ENCODE measurements at regions not wholly inside any gene's neighbourhood (a gene's known extent, or its start where the extent isn't known, plus 50 kb on each side); places are given as distances from the start of the nearest gene placed in this dataset.

- DNase-seq (no peak), ATAC-seq (ENCODE audit: insufficient read depth, low read depth) (no peak)
- peaks cover 91% of the 10 kb centered on the region for H3K4me1 ChIP-seq (ENCODE audit: insufficient read depth, low read length)
- H4K20me1 ChIP-seq (ENCODE audit: insufficient read depth, low read length), result no peaks in the 10 kb centered on the region
- H3K4me3 ChIP-seq (ENCODE audit: low read depth in 1 of 2, low read length in 2 of 2), result no peak overlapping the region
- H3K4me2 ChIP-seq (ENCODE audit: insufficient read depth, low read length), result peak overlapping the region; percentile 10
- peak overlapping the region; percentile 32 for H3K9ac ChIP-seq (ENCODE audit: low read depth, low read length)
- no peaks in the 10 kb centered on the region for H3K27me3 ChIP-seq (ENCODE audit: insufficient read depth, low read length, poor library complexity)
- no peaks in the 10 kb centered on the region for H3K9me3 ChIP-seq (ENCODE audit: insufficient read depth, low read length, severe bottlenecking)
- H3K27ac ChIP-seq (ENCODE audit: low read length), result peak overlapping the region; percentile 82
- H3K79me2 ChIP-seq (ENCODE audit: insufficient read depth, low read length), result no peaks in the 10 kb centered on the region
- H2AFZ ChIP-seq (ENCODE audit: low read depth, low read length), result no peak overlapping the region
- H3K36me3 ChIP-seq (ENCODE audit: insufficient read depth, low read length), result no peaks in the 10 kb centered on the region
- TF ChIP-seq EZH2 (IDR thresholded peaks at IDR 0.05; ENCODE audit: borderline replicate concordance, low read depth, low read length, severe bottlenecking) (no peak), CTCF (IDR thresholded peaks at IDR 0.05; ENCODE audit: borderline replicate concordance, extremely low read depth, low read length, poor library complexity, severe bottlenecking) (no peak)
Measured at GRCh38 chr15:95868970-95869369, 461.5 kb upstream of the NR2F2 start.

DNA sequence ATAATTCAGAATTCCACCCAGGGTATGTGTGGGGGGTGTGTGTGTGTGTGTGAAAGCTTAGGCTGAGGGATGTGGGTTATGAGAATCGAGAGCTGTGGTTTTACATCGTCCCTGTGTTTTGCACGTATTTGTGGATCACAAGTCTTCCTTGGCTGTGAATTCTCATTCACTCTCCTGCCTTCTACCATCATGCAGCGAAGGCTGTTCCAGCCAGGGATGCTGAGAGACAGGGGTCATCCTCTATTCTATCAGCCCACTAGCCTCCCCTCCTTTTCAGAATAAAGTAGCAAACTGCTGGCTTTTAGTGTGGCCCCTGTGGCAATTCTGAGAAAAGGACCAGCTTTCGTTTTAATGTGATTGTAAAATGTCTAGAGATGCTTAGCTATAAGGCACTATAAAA is 460.6 kb upstream of the NR2F2 start:
- H3K9me3 ChIP-seq (ENCODE audit: insufficient read depth, low read length, severe bottlenecking), result no peaks in the 10 kb centered on the region
- no peaks in the 10 kb centered on the region for H3K27me3 ChIP-seq (ENCODE audit: insufficient read depth, low read length, poor library complexity)
- ATAC-seq (ENCODE audit: insufficient read depth, low read depth), result peak; percentile 83
- no peaks in the 10 kb centered on the region for H3K36me3 ChIP-seq (ENCODE audit: insufficient read depth, low read length)
- H3K79me2 ChIP-seq (ENCODE audit: insufficient read depth, low read length), result no peaks in the 10 kb centered on the region
- 0 out of 2 replicates have a peak overlapping the region, but pooled peaks have one; percentile 42 for H2AFZ ChIP-seq (ENCODE audit: low read depth, low read length)
- peak overlapping the region; percentile 82 for H3K27ac ChIP-seq (ENCODE audit: low read length)
- H3K4me1 ChIP-seq (ENCODE audit: insufficient read depth, low read length), result peaks cover 91% of the 10 kb centered on the region
- H4K20me1 ChIP-seq (ENCODE audit: insufficient read depth, low read length), result no peaks in the 10 kb centered on the region
- peak; percentile 59 for DNase-seq
- peak overlapping the region; percentile 60 for H3K4me2 ChIP-seq (ENCODE audit: insufficient read depth, low read length)
- TF ChIP-seq CTCF (IDR thresholded peaks at IDR 0.05; ENCODE audit: borderline replicate concordance, extremely low read depth, low read length, poor library complexity, severe bottlenecking) (no peak), EZH2 (IDR thresholded peaks at IDR 0.05; ENCODE audit: borderline replicate concordance, low read depth, low read length, severe bottlenecking) (no peak)
- peak overlapping the region in 1 of 2 experiments; percentile 41; a peak in 2 of 4 replicates for H3K4me3 ChIP-seq (ENCODE audit: low read depth in 1 of 2, low read length in 2 of 2)
- H3K9ac ChIP-seq (ENCODE audit: low read depth, low read length), result peak overlapping the region; percentile 32

- H3K4me2 ChIP-seq (ENCODE audit: insufficient read depth, low read length), result no peak overlapping the region
- no peak overlapping the region for H2AFZ ChIP-seq (ENCODE audit: low read depth, low read length)
- peaks cover 96% of the 10 kb centered on the region for H3K4me1 ChIP-seq (ENCODE audit: insufficient read depth, low read length)
- DNase-seq (peak; percentile 5), ATAC-seq (ENCODE audit: insufficient read depth, low read depth) (no peak)
- no peak for TF ChIP-seq CTCF (IDR thresholded peaks at IDR 0.05; ENCODE audit: borderline replicate concordance, extremely low read depth, low read length, poor library complexity, severe bottlenecking)
- TF ChIP-seq EZH2 (IDR thresholded peaks at IDR 0.05; ENCODE audit: borderline replicate concordance, low read depth, low read length, severe bottlenecking), result no peak
- H3K9me3 ChIP-seq (ENCODE audit: insufficient read depth, low read length, severe bottlenecking), result no peaks in the 10 kb centered on the region
- H3K36me3 ChIP-seq (ENCODE audit: insufficient read depth, low read length), result no peaks in the 10 kb centered on the region
- peak overlapping the region; percentile 38 for H3K27ac ChIP-seq (ENCODE audit: low read length)
- no peaks in the 10 kb centered on the region for H3K27me3 ChIP-seq (ENCODE audit: insufficient read depth, low read length, poor library complexity)
- no peaks in the 10 kb centered on the region for H4K20me1 ChIP-seq (ENCODE audit: insufficient read depth, low read length)
- no peak overlapping the region for H3K4me3 ChIP-seq (ENCODE audit: low read depth in 1 of 2, low read length in 2 of 2)
- H3K9ac ChIP-seq (ENCODE audit: low read depth, low read length), result no peak overlapping the region
- H3K79me2 ChIP-seq (ENCODE audit: insufficient read depth, low read length), result no peaks in the 10 kb centered on the region
Measured at GRCh38 chr15:95872366-95872771, 458.1 kb upstream of the NR2F2 start.
